Activated CD4-positive, alpha-beta T cell treated with anti-CD3 and anti-CD28 coated beads, Interleukin-2, amount 50 U/mL, for 16 hours (primary cell): ENCODE measurements at regions not wholly inside any gene's neighbourhood (a gene's known extent, or its start where the extent isn't known, plus 50 kb on each side); places are given as distances from the start of the nearest gene placed in this dataset.

Source experiments
- DNase-seq: peaks from one replicate; pipeline ENCODE4 v3.0.0-alpha.2; 2020

GRCh38 chr6:164185471-164185871 is 771.0 kb downstream of the QKI start:
- DNase-seq, result no peak

DNA sequence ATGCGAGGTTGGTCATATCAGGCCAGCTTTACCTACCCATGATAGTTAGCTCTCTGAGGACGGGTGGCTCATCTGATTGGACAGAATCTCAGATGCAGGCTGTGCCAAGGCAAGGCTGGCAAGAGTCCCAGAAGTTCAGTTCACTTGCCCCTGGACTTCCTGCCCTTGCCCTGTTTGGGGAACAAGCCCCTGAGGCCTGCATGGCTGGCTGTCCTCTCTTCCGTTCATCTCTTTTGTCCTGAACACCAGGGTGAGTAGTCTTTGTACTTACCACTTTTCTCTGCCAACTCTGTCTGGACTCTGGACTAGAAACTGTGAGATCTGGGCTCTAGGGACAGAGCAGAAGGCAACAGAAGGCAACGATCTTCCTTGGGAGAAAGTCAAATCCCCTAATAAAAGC is 769.9 kb downstream of the QKI start:
- DNase-seq, result no peak

DNA sequence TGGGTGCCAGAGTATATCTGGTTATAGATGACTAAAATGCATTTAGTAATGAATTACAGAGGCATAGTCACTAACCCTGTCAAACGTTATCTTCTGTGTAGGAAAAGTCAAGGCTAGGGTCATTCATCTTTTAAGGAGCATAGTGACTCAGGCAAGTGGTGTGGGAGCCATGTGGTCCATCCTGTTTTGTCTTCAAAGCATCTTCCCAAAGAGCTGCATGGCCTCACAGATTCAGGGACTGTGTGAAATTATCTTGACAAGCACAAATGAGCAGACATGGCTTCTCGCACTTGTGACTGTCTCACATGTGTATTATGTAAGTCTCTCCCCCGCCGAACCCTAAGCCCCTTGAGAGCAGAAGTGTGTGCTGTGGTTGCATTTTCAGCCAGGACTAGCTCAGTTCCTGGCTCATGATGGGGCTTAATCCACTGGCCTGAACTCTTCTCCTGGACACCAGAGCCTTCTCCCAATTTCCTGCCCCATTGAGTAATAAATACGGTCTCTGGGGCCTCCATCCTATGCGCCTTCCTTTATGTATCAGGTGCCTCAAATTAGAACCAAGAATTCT is 769.1 kb downstream of the QKI start:
- no peak for DNase-seq

GRCh38 chr6:164178679-164179332 is 764.3 kb downstream of the QKI start:
- DNase-seq, result no peak

DNA sequence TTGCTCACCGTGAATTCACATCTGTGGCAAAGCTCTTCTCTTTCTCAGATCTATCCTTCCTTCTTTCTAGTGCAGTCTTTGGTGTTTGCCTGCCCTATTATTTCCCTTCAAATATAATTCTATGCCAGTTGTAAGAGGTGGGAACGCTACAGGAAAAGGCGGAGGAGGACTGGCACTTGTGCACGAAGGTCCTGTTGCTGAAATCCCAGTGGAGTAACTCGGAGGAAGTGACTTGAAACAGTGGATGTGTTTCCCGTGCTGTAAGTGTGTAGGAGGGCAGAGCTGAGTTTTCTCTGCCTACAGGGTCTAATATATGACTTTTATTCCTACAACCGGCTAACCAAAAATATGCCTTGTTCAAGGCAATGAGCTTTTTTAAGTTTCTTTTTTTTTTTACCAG is 754.8 kb downstream of the QKI start:
- no peak for DNase-seq

DNA sequence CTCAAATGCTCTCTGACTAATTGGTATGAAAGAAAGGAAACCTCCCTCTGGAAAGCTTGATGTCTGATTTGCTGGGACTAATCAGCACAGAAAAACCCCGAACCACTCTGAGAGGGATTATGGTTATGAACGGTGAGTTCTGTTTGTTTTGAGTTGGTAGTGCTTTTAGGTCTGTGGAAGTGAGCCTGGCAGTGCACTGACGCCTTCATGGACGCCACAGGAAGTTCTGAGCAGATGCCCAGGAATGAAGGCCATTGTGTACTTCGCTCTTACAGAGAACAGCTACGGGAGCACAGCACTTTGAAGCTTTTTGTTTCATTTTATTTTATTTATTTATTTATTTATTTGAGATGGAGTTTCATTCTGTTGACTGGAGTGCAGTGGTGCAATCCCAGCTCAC is 754.1 kb downstream of the QKI start:
- no peak for DNase-seq

DNA sequence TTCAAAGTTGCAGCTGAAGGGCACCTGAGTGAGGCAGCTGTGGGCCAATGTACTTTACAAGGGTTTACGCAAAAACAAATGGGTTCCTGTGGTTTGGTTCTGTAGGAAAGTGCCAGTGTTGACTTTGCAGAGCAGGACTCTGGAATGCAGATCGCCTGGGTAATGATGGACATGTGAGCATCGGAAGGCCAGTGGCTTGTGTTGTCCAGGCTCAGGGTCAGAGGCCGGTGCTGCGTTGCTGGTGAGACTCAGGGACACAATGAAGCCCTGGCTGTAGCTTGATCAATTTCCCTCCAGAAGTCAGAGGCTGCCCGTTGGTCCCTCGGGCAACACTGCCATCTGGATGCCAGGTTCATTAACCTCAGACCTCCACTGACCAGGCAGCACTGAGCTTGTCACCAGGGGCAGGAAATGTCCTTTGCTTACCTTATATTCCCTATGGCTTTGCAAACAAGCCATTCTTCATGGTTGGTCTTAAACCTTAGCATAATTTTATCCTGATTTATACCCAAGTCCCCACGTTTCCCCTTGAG is 753.4 kb downstream of the QKI start:
- DNase-seq, result no peak

DNA sequence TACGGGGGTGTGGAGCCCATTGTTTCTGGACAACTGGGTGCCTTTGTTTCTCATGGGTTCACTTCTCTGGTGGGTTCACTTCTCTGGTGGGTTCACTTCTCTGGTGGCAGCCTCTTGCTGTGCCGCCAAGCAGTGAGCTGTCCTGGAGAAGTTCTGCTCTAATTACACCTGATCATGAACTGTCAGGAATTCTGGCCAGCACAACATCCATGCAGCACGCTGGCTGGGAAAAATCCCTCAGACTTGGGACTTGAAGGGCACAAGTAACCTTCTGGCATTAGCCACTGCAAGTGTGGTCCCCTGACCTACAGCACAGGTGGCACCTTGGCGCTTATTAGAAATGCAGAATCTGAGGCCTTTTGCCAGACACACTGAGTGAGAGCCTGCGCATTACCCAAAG is 752.5 kb downstream of the QKI start:
- no peak for DNase-seq

GRCh38 chr6:164166515-164166914 is 752.0 kb downstream of the QKI start:
- DNase-seq, result no peak

DNA sequence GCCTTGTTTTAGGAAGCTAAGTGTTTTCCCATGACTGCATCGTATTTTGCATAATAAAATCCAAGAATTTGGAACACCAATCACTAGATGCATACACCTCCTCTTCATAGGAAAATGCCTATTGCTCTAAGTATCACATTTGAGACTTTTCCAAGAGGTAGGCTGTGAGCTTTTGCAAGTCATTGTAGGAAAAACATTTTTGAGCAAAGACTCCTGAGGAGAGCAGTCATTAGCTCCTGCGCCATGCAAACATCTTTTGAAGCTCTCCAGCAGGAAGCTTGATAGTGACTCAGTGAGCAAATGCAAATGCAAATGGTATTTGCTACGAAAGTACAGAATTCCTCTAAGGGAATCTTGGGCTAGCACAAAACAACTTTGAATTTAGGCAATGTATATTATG is 750.4 kb downstream of the QKI start:
- DNase-seq, result no peak

- DNase-seq, result no peak
Measured at GRCh38 chr6:164163239-164163638, 748.7 kb downstream of the QKI start.

GRCh38 chr6:164159061-164159460 is 744.5 kb downstream of the QKI start:
- DNase-seq, result no peak

- DNase-seq, result no peak
Measured at GRCh38 chr6:164154588-164154987, 740.1 kb downstream of the QKI start.

- no peak for DNase-seq
Measured at GRCh38 chr6:164152611-164153010, 738.1 kb downstream of the QKI start.

DNA sequence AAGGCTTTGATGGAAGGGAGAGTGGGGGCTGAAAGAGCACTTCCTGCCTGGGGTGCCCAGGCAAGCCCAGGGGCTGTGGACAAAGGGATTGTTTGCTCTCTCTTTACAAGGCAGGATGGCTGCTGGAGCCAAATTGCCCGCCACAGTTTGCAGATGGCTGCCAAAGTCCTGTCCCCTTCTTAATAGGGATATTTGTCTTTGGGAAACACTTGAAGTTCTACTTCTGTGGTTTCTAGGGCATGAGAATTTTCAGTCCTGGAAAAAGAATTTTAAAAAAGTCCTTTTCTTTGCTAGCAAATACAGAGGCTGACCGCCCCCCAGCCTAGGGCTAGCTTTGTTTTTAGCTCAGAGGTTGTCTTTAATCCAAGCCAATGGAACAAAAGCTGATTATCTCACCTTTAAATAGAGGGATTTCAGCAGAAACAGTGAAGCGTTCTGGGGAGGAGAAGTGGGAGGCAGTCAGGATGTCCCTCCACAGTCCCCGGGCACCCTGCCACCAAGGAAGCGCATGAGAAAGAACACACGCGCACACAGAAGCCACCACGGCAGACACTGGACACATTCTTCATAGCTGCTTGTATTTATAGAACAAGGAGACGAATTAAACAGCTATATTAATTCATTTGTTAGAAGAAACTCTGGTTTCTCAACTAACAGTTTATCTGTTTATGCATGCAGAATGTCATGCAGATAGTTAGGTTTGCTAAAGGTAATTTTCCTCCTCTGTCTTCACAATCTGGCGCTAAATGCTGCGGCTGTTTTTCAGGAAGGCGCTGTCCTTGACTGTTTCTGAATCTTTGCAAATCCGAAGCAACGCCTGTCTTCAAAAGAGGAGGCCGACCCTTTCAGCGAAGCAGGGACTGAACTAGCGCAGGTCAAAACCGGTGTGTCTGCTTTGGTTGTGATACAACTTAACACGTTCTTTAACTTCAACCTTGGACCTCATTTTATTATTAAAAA is 736.9 kb downstream of the QKI start:
- DNase-seq, result no peak

- no peak for DNase-seq
Measured at GRCh38 chr6:164150232-164150631, 735.7 kb downstream of the QKI start.

GRCh38 chr6:164148788-164149187 is 734.3 kb downstream of the QKI start:
- DNase-seq, result no peak

DNA sequence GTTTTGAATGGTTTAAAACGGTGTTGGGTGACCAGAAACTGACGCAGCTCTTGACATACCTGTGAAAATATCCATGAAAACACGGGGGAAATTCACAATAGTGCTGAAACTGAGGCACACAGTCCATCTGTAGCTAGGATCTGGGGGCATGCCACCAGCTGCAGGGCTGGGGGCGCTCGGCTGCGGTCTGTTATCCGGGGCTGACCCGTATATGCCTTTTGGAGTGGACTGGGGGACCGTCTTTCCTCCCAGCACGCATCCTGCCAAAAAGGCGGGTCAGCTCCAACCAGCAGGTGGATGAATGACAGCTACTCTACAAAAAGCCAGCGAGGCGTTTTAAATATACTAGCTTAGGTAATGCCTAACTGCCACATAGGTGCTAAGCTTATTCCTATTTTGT is 729.8 kb downstream of the QKI start:
- DNase-seq, result no peak

DNA sequence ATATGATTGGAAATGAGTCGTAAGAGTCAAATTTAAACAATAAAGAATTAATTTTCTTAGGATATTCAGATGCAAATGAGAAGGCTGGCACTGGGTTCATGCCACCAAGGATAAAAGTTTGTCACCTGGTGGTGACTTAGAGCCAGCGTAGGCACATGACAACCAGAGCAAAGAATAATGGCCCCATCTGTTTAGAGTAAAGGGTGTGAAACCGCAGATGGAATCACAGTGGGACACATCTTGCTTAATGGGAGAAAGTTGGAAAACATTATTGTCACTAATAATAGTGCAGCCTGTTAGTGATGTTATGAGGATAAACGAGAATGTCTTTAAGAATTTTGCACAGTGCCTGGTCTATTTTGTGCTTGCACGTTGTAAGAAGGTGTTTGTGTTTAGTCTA is 727.8 kb downstream of the QKI start:
- no peak for DNase-seq

GRCh38 chr6:164135511-164136132 is 721.1 kb downstream of the QKI start:
- no peak for DNase-seq

GRCh38 chr6:164133095-164133494 is 718.6 kb downstream of the QKI start:
- no peak for DNase-seq

DNA sequence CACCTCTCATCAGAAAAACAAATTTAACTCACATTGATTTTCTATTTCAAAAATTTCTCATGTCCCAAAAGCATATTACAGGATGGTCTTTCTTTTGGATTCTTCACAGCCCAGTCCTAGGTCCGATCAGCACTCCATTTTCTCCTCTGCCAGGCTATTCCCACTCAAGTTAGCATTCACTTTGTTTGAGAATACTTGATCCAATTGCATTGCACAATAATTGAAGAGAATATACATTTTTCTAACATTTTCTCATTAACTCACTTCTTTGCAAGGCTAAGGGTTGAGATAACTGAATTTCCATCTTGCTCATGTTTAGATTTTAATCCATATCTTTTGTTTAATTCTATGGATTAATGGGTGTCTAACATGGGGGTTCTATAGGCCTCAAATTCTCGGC is 716.1 kb downstream of the QKI start:
- DNase-seq, result no peak

- DNase-seq, result no peak
Measured at GRCh38 chr6:164130151-164130550, 715.6 kb downstream of the QKI start.
